Body of pancreas (tissue), 4 donors: ENCODE measurements at regions not wholly inside any gene's neighbourhood (a gene's known extent, or its start where the extent isn't known, plus 50 kb on each side); places are given as distances from the start of the nearest gene placed in this dataset.

Experiments used
- CTCF ChIP-seq, 7 experiments: fragments of 450-650 bp in 4 of 7; fragments of 200-600 bp in 3 of 7; sonication (generic) in 3 of 7; IDR thresholded peaks; one replicate each; pipeline ENCODE4 v1.5.1; 2016 to 2019; ENCODE audit warnings: antibody characterized with exemption in 7 of 7
- POLR2A ChIP-seq, 3 donors: fragments of 450-650 bp; IDR thresholded peaks; one replicate each; pipeline ENCODE4 v1.6.1; 2016; ENCODE audit warnings: antibody characterized with exemption in 3 of 3, mild to moderate bottlenecking in 2 of 3

GRCh38 chr15:39416258-39416657 lies 164.6 kb upstream of the THBS1 start:
- TF ChIP-seq CTCF (IDR thresholded peaks at IDR 0.05) (no peak), POLR2A (IDR thresholded peaks at IDR 0.05) (no peak)
